H7 (cell line): ENCODE measurements at regions not wholly inside any gene's neighbourhood (a gene's known extent, or its start where the extent isn't known, plus 50 kb on each side); places are given as distances from the start of the nearest gene placed in this dataset.

ENCODE experiments used
- DNase-seq: peaks from one replicate; pipeline ENCODE4 v3.0.0; 2012
- H3K27me3 ChIP-seq: 2 replicates; pipeline ENCODE4 v1.6.0; 2011; ENCODE audit warnings: mild to moderate bottlenecking, low read length; ENCODE audit not compliant: control insufficient read depth, insufficient read depth
- H3K36me3 ChIP-seq: replicated peaks from 2 replicates; pipeline ENCODE4 v1.5.1; 2011; ENCODE audit warnings: low read length; ENCODE audit not compliant: control insufficient read depth, insufficient read depth
- H3K4me3 ChIP-seq: 2 replicates; pipeline ENCODE4 v1.5.1; 2011; ENCODE audit warnings: low read depth, mild to moderate bottlenecking, control low read depth, low read length, moderate library complexity; ENCODE audit not compliant: insufficient read depth

DNA sequence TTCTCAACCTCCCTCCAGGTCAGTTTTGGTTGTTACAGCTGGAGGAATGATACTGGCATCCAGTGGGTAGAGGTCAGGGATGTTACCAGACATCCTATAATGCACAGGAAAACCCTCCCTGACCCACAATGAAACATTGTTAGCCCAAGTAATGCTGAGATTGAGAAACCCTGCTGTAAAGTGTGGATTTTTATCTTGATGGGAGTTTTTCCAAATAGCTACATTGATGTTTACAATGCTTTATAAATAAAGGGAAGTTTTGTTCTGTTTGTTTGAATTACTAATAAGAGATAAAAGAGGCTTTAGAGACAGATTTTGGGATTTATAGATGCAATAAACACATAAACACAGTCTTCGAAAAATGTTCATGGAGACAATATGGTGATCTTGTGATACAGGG lies 194.0 kb upstream of the NUDT6 start:
- H3K4me3 ChIP-seq: no peak overlapping the region
- no peaks in the 10 kb centered on the region for H3K27me3 ChIP-seq
- no peaks in the 10 kb centered on the region for H3K36me3 ChIP-seq
- DNase-seq: no peak

DNA sequence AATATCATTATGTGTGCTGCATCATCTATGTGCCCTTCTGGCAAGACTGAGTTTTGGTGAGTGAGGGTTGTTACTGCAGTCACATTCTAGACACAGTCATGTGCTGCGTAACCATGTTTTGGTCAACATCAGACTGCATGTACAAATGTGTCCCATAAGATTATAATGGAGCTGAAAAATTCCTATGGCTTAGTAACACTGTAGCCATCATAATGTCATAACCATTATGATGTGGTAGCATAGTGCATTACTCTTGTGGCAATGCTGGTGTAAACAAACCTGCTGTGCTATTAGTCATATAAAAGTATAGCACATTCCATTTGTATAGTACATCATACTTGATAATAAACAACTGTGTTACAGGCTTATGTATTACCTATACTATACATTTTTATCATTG lies 198.1 kb upstream of the NUDT6 start:
- Histone ChIP-seq H3K36me3 (no peaks in the 10 kb centered on the region), H3K27me3 (no peaks in the 10 kb centered on the region), H3K4me3 (no peak overlapping the region)
- no peak for DNase-seq

DNA sequence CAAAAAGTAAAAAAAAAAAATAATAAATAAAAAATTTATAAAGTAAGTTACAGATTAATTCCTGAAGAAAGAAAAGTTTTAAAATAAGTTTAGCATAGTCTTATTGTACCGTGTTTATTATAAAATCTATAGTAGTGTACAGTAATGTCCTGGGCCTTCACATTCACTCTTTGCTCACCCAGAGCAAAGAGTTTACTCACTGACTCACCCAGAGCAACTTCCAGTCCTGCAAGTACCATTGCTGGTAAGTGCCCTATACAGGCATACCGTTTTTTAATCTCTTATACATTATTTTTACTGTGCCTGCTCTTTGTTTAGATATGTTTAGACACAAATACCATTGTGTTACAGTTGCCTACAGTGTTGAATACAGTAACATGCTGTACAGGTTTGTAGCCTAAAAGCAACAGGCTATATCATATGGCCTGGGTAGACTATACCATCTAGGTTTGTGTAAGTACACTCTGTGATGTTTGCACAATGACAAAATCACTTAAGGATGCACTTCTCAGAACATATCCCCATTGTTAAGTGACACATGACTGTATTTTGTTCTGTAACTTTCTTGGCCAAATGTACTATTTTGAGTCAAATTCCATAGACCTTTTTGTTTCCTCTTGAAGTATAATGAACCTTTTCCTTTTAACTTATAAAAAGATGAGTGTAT lies 199.0 kb upstream of the NUDT6 start:
- DNase-seq: no peak
- Histone ChIP-seq H3K27me3 (no peaks in the 10 kb centered on the region), H3K36me3 (no peaks in the 10 kb centered on the region), H3K4me3 (no peak overlapping the region)

DNA sequence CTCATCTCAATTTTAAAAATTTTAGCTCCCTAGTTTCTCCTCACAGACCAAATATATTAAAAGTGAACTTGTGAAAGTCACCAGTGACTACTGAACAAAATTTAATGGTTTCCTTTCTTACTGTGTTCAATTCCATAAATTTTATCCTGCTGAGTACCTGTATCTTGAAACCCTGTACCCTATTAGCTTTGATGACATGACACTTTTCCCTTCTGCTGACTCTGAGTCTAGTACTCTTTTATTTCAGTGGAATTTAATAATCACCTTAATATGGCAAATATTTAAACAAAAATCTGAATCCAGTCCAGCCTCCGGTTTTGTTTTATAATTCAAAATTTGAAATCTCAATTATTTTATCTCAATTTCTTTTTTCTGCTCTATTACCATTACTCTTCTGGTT lies 203.1 kb upstream of the NUDT6 start:
- H3K36me3 ChIP-seq: no peaks in the 10 kb centered on the region
- H3K27me3 ChIP-seq: no peaks in the 10 kb centered on the region
- no peak for DNase-seq
- H3K4me3 ChIP-seq: no peak overlapping the region

DNA sequence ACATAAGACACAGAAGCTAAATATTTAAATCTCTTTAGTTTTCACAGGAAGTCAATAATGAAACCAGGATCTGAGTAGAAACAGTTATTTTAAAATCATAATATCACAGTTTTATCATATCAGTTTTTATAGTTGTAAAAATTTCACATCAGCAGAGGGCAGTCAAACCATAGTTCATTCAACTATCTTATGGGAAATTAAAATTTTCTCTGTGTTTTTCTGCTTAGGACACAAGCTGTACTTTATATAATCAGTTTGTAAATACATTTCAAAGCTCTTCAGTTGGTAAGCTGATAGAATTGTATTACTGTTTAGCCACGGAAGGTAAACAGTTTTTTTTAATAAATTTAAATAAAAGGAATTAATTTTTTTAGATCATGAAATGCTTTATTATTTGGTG lies 204.8 kb upstream of the NUDT6 start:
- H3K36me3 ChIP-seq: no peaks in the 10 kb centered on the region

DNA sequence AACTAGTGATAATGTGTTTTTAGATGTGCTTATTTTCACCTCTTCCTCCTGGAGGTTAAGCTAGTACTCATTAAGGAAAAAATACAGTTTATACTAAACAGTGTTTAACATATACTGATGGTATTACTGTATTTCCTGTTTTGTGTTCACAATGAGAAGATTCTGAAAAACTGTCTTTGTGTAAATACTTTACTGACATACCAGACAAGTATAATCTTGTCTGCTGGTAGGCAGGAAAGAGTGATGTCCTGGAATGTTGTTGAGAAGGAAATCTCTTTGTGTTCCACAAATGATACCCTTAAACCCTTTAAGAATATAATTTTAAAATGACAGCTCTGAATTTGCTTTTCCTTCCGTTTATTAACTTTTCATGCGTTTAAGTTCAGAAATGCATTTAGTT lies 205.5 kb upstream of the NUDT6 start:
- Histone ChIP-seq H3K27me3 (no peaks in the 10 kb centered on the region), H3K36me3 (no peaks in the 10 kb centered on the region), H3K4me3 (no peak overlapping the region)
- no peak for DNase-seq

More for the DNA sequence above, 204.8 kb upstream of the NUDT6 start:
- no peaks in the 10 kb centered on the region for H3K27me3 ChIP-seq
- no peak for DNase-seq
- H3K4me3 ChIP-seq: no peak overlapping the region

DNA sequence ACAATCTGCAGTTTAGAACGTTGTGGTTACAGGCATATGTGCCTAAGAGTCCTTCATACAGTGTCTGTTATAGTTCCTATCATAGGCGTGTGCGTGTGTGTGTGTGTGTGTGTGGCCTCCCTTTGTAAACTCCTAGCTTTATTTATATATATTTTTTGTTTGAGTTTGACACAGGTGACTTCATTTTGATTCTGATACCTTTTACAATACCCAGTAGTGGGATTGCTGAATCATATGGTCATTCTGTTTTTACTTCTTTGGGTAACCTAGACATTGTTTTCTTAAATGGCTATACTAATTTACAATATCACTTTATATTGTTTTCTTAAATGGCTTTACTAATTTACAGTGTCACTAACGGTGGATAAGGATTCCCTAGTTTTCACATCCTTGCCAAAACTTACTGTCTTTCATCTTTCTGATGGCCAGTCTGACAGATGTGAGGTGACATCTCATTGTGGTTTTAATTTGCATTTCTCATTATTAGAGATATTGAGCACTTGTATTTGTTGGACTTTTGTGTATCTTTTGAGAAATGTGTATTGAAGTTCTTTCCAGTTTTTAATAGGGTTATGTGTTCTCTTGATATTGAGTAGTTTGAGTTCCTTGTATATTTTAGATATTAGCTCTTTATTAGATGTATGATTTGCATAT lies 211.1 kb upstream of the NUDT6 start:
- H3K4me3 ChIP-seq: no peak overlapping the region
- H3K36me3 ChIP-seq: no peaks in the 10 kb centered on the region
- no peak for DNase-seq
- H3K27me3 ChIP-seq: no peaks in the 10 kb centered on the region

DNA sequence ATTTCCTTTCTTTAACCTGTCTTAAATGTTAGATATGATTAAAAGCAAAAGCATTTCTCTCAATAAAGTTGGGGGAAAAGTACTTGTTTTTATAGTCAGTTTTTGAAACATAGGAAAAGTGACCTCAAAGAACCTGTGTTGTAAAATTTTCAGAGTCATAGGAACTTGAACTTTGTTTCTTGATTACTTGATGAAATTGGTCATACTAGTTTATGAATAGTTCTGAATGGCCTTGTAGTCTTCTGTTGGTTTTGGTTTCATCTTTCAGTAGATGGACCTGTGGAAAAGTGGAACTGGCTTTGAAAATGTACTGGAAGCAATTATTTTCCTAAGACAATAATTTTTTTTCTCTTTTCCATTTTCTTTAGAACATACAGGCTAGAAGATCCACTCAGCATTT lies 222.2 kb upstream of the NUDT6 start:
- no peaks in the 10 kb centered on the region for H3K27me3 ChIP-seq
- H3K36me3 ChIP-seq: no peaks in the 10 kb centered on the region
- no peak for DNase-seq
- H3K4me3 ChIP-seq: no peak overlapping the region

DNA sequence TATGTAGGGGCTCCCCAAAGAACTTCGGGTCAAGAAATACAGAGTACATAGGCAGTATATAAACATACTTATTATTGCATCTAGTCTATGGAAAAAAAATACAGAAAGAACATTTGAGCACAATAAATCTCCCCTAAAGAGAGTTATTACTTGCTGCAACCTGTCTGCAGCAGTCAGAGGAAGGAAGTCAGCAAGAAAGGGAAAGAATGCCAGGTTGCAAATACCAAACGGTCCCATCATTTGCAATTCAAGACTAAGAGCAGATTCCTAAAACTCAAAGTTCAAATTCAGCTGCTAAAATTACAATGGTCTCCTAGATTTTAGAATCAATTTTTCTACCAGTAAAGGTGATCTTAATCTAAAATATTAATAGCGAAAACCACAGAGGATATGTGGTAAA lies 236.2 kb upstream of the NUDT6 start:
- DNase-seq: no peak
- Histone ChIP-seq H3K4me3 (no peak overlapping the region), H3K27me3 (no peaks in the 10 kb centered on the region), H3K36me3 (no peaks in the 10 kb centered on the region)

DNA sequence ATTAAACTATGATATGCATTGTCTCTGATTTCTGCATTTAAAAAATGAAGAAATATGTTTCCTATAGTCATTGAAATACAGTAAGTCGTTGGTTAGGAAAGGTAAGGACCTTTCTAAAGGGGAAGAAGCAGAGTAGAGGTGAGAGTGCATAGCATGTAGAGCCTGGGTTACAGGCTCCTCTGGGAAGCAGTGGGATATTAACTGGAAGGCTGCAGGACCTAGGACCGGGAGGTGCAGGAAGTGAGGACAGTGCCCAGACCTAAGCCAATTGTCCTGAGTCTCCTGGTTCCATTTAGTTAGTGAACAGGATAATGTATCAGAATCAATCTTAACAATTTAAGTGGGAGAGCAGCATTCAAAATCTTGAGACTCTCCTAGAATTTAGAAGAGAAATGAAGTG lies 237.1 kb upstream of the NUDT6 start:
- Histone ChIP-seq H3K36me3 (no peaks in the 10 kb centered on the region), H3K27me3 (no peaks in the 10 kb centered on the region), H3K4me3 (no peak overlapping the region)
- DNase-seq: no peak

DNA sequence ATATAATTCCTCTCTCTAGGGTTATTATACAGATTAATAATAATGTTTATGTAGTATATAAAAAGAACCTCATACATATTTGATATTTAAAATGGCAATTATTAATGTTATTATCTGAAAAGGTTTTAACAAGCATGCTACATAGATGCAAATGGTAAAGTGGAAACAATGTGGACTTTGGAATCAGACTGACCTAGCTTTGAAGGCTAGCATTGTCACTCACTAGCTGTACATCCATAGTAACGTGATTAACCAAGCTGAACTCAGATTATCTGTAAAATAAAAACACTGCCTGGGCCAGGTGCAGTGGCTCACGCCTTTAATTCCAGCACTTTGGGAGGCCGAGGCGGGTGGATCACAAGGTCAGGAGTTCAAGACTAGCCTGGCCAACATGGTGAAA lies 233.7 kb upstream of the SPRY1 start:
- Histone ChIP-seq H3K36me3 (no peaks in the 10 kb centered on the region), H3K4me3 (no peak overlapping the region), H3K27me3 (no peaks in the 10 kb centered on the region)
- no peak for DNase-seq

DNA sequence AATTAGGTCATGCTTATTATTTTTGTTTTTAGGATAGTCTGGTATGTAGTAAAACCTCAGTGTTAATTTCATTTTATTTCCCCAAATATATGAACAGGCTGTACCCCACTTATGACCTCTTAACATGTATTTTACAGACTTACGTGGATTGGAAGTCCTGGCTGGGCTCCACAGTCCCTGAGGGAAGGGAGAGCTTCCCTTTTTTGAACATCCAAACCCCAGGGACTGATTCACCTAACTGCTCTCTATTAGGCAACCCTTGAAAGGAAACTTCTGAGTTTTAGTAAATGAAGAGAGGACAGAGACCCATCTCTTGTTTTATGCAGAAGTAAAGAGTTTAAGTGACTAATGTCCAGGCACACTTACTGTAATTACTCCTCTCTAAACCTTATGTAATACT lies 233.1 kb upstream of the SPRY1 start:
- no peak overlapping the region for H3K4me3 ChIP-seq
- H3K27me3 ChIP-seq: no peaks in the 10 kb centered on the region
- DNase-seq: no peak
- no peaks in the 10 kb centered on the region for H3K36me3 ChIP-seq

DNA sequence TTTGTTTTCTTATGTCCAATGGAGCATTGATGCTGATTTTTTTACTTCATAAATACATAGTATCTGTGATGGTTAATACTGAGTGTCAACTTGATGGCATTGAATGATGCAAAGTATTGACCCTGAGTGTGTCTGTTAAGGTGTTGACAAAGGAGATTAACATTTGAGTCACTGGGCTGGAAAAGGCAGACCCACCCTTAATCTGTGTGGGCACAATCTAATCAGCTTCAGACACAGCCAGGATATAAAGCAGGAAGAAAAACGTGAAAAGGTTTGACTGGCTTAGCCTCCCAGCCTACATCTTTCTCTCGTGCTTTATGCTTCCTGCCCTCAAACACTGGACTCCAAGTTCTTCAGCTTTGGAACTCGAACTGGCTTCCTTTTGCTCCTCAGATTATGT lies 230.6 kb upstream of the SPRY1 start:
- H3K36me3 ChIP-seq: no peaks in the 10 kb centered on the region
- H3K4me3 ChIP-seq: no peak overlapping the region
- H3K27me3 ChIP-seq: no peaks in the 10 kb centered on the region
- DNase-seq: no peak

DNA sequence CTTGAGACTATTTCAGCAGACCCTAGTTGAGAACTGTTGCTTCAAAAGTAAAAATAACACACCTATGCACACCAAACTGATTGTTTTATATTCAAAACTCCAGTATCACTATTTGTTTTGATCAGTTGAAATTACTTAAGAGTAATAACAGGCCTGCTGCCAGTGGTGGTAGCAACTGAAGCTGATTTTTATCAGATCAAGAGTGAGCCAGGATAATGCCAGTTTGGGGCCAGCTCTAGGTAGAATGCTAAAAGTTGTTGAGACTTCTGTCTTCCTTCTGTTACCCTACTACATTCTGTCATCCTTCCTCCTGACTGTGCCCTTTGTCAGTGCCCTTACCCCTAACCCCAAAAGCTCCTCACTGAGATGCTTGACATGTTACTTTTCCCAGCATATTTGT lies 228.7 kb upstream of the SPRY1 start:
- no peaks in the 10 kb centered on the region for H3K36me3 ChIP-seq
- DNase-seq: no peak
- H3K4me3 ChIP-seq: no peak overlapping the region
- H3K27me3 ChIP-seq: no peaks in the 10 kb centered on the region

DNA sequence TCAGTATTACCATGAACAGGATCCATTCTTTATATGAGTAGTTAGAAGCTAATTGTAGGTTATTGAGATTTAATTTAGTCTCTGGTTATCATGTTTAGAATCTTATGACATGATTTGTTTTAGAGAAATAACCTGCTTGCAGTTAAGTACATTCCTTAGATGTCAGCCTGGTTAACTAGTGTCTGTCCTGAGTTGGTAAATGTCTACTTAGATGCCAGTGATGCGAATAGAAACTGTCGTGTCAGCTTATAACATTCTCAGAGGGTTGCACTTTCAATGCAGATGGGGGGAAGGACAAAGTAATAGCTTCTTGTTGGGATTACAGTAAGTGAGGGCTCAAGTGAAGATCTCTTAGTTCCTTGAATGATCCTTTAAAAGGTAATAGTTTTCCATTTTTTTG lies 227.8 kb upstream of the SPRY1 start:
- Histone ChIP-seq H3K36me3 (no peaks in the 10 kb centered on the region), H3K4me3 (no peak overlapping the region), H3K27me3 (no peaks in the 10 kb centered on the region)
- no peak for DNase-seq

DNA sequence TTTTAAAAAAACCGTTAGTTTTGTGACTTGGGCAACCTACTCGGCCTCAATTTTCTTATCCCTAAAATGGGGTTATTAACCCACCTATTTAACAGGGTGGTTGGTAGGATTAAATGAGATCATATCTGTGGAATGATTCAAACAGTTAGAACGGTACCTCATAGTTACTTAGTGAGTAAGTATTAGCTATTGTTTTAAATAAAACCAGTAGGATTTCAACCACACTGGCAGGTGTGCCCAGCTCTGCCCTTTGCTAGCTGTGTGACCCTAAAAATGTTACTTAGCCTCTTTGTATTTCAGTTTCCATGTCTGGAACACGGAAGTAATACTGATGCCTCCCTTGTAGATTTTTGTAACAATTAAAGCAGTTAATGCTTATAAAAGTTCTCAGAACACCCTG lies 225.8 kb upstream of the SPRY1 start:
- H3K4me3 ChIP-seq: no peak overlapping the region
- no peaks in the 10 kb centered on the region for H3K27me3 ChIP-seq
- H3K36me3 ChIP-seq: no peaks in the 10 kb centered on the region
- DNase-seq: no peak
